NB4 (cell line): ENCODE measurements at regions not wholly inside any gene's neighbourhood (a gene's known extent, or its start where the extent isn't known, plus 50 kb on each side); places are given as distances from the start of the nearest gene placed in this dataset.

ENCODE experiments used
- DNase-seq: peaks from one replicate; pipeline ENCODE4 v3.0.0; 2010; ENCODE audit warnings: low read depth
- H3K4me3 ChIP-seq: one replicate; pipeline ENCODE4 v1.5.1; 2011; ENCODE audit warnings: mild to moderate bottlenecking, low read depth, low read length, moderate library complexity
- CTCF ChIP-seq: IDR thresholded peaks from one replicate; pipeline ENCODE4 v1.5.1; 2012; ENCODE audit warnings: low read depth, low read length
- MAX ChIP-seq: IDR thresholded peaks from 2 replicates; pipeline ENCODE4 v1.6.1; 2011; ENCODE audit warnings: low read depth, low read length
- MYC ChIP-seq: IDR thresholded peaks from 2 replicates; pipeline ENCODE4 v1.6.1; 2011; ENCODE audit warnings: low read depth, low read length
- POLR2A ChIP-seq: IDR thresholded peaks from 2 replicates; pipeline ENCODE4 v1.6.1; 2011; ENCODE audit warnings: mild to moderate bottlenecking; ENCODE audit not compliant: insufficient read length; ENCODE audit errors: extremely low read depth

- no peak overlapping the region for H3K4me3 ChIP-seq
These were observed 621.2 kb downstream of the METTL15 start for GRCh38 chr11:28729339-28729738.

GRCh38 chr11:28728666-28729065, 620.5 kb downstream of the METTL15 start:
- H3K4me3 ChIP-seq, result no peak overlapping the region
- DNase-seq, result no peak
- TF ChIP-seq CTCF (no peak), POLR2A (no peak), MAX (no peak), MYC (no peak)

More at GRCh38 chr11:28729339-28729738, 621.2 kb downstream of the METTL15 start:
- DNase-seq, result no peak
- TF ChIP-seq MYC (no peak), MAX (no peak), CTCF (no peak), POLR2A (no peak)

GRCh38 chr11:28727254-28727653, 619.1 kb downstream of the METTL15 start:
- H3K4me3 ChIP-seq, result no peak overlapping the region
- DNase-seq, result no peak
- TF ChIP-seq MAX, result no peak
- TF ChIP-seq POLR2A, result no peak
- TF ChIP-seq MYC, result no peak
- TF ChIP-seq CTCF, result no peak

GRCh38 chr11:28726432-28726831, 618.2 kb downstream of the METTL15 start:
- H3K4me3 ChIP-seq, result no peak overlapping the region
- no peak for DNase-seq
- TF ChIP-seq MYC (no peak), MAX (no peak), CTCF (no peak), POLR2A (no peak)

GRCh38 chr11:28715726-28716125, 607.5 kb downstream of the METTL15 start:
- no peak for TF ChIP-seq MYC
- TF ChIP-seq CTCF, result no peak
- TF ChIP-seq POLR2A, result no peak
- TF ChIP-seq MAX, result no peak
- no peak overlapping the region for H3K4me3 ChIP-seq
- DNase-seq, result no peak

GRCh38 chr11:28713850-28714249, 605.7 kb downstream of the METTL15 start:
- no peak for DNase-seq
- no peak overlapping the region for H3K4me3 ChIP-seq

More at GRCh38 chr11:28713850-28714249, 605.7 kb downstream of the METTL15 start:
- TF ChIP-seq MYC (no peak), POLR2A (no peak), CTCF (no peak), MAX (no peak)
